ENCODE measurements at regions not wholly inside any gene's neighbourhood (a gene's known extent, or its start where the extent isn't known, plus 50 kb on each side); places are given as distances from the start of the nearest gene placed in this dataset.
A peak's percentile ranks its signal among the peaks of the same experiment; 100 is the strongest.

- no peak overlapping the region for H3K9ac ChIP-seq (ENCODE audit: low read length)
- H2BK5ac ChIP-seq (ENCODE audit: low read depth, low read length, poor library complexity) = no peak overlapping the region
- no peak overlapping the region for H4K12ac ChIP-seq (ENCODE audit: low read depth, low read length)
- no peak overlapping the region for H2BK12ac ChIP-seq (ENCODE audit: low read length)
- H2AFZ ChIP-seq (ENCODE audit: insufficient read depth, low read length, poor library complexity) = no peak overlapping the region
- no peak overlapping the region for H4K91ac ChIP-seq (ENCODE audit: low read depth, low read length)
- H3K27me3 ChIP-seq (ENCODE audit: insufficient read depth, low read length) = no peaks in the 10 kb centered on the region
- no peak overlapping the region for H3K4me2 ChIP-seq (ENCODE audit: low read length)
- H3K9me3 ChIP-seq (ENCODE audit: insufficient read depth, low read depth, low read length) = no peaks in the 10 kb centered on the region
- no peak overlapping the region for H2AK5ac ChIP-seq (ENCODE audit: low read length)
- H4K8ac ChIP-seq (ENCODE audit: low read depth, low read length) = no peak overlapping the region
- no peak overlapping the region for H3K27ac ChIP-seq (ENCODE audit: low read depth, low read length)
- no peak overlapping the region for H3K4ac ChIP-seq (ENCODE audit: low read depth, low read length)
- no peak overlapping the region for H2BK120ac ChIP-seq (ENCODE audit: insufficient read depth, low read length, poor library complexity)
- no peaks in the 10 kb centered on the region for H3K79me2 ChIP-seq (ENCODE audit: control insufficient read depth, insufficient read depth, low read length, poor library complexity)
- no peaks in the 10 kb centered on the region for H3K36me3 ChIP-seq (ENCODE audit: control insufficient read depth in 1 of 2, insufficient read depth in 2 of 2, low read length in 2 of 2)
- DNase-seq = peak; percentile 90 to 96
- no peaks in the 10 kb centered on the region for H3K4me1 ChIP-seq (ENCODE audit: control insufficient read depth in 1 of 2, insufficient read depth in 2 of 2, low read length in 2 of 2)
- no peak overlapping the region for H3K18ac ChIP-seq (ENCODE audit: low read length)
- no peaks in the 10 kb centered on the region for H3K79me1 ChIP-seq (ENCODE audit: low read length)
- no peak overlapping the region for H3K14ac ChIP-seq (ENCODE audit: low read length)
- no peak overlapping the region for H3K23ac ChIP-seq (ENCODE audit: low read length)
- WGBS (ENCODE audit: extremely low coverage, insufficient coverage, insufficient read length) = no CpG with 5 or more reads among the region's 1 CpG
- no peak overlapping the region for H3K4me3 ChIP-seq (ENCODE audit: low read depth, low read length)
Observed at GRCh38 chr15:38614621-38615020, 50.0 kb upstream of the RASGRP1 start.

- no peaks in the 10 kb centered on the region for H3K27me3 ChIP-seq (ENCODE audit: insufficient read depth, low read length)
- H3K4me3 ChIP-seq (ENCODE audit: low read depth, low read length) = no peak overlapping the region
- no peaks in the 10 kb centered on the region for H3K36me3 ChIP-seq (ENCODE audit: control insufficient read depth in 1 of 2, insufficient read depth in 2 of 2, low read length in 2 of 2)
- no peak overlapping the region for H4K8ac ChIP-seq (ENCODE audit: low read depth, low read length)
- no peak overlapping the region for H2BK12ac ChIP-seq (ENCODE audit: low read length)
- no peak overlapping the region for H3K4ac ChIP-seq (ENCODE audit: low read depth, low read length)
- no CpG with 5 or more reads among the region's 2 CpGs for WGBS (ENCODE audit: extremely low coverage, insufficient coverage, insufficient read length)
- H3K79me1 ChIP-seq (ENCODE audit: low read length) = no peaks in the 10 kb centered on the region
- H3K9ac ChIP-seq (ENCODE audit: low read length) = no peak overlapping the region
- H3K9me3 ChIP-seq (ENCODE audit: insufficient read depth, low read depth, low read length) = no peaks in the 10 kb centered on the region
- no peak overlapping the region for H3K18ac ChIP-seq (ENCODE audit: low read length)
- H3K23ac ChIP-seq (ENCODE audit: low read length) = no peak overlapping the region
- H2BK120ac ChIP-seq (ENCODE audit: insufficient read depth, low read length, poor library complexity) = no peak overlapping the region
- H2AK5ac ChIP-seq (ENCODE audit: low read length) = no peak overlapping the region
- H3K27ac ChIP-seq (ENCODE audit: low read depth, low read length) = no peak overlapping the region
- H4K91ac ChIP-seq (ENCODE audit: low read depth, low read length) = no peak overlapping the region
- no peak overlapping the region for H2BK5ac ChIP-seq (ENCODE audit: low read depth, low read length, poor library complexity)
- H3K4me1 ChIP-seq (ENCODE audit: control insufficient read depth in 1 of 2, insufficient read depth in 2 of 2, low read length in 2 of 2) = no peaks in the 10 kb centered on the region
- no peaks in the 10 kb centered on the region for H3K79me2 ChIP-seq (ENCODE audit: control insufficient read depth, insufficient read depth, low read length, poor library complexity)
- H3K4me2 ChIP-seq (ENCODE audit: low read length) = no peak overlapping the region
- H2AFZ ChIP-seq (ENCODE audit: insufficient read depth, low read length, poor library complexity) = no peak overlapping the region
- no peak overlapping the region for H4K12ac ChIP-seq (ENCODE audit: low read depth, low read length)
- H3K14ac ChIP-seq (ENCODE audit: low read length) = no peak overlapping the region
- no peak for DNase-seq
Observed at GRCh38 chr15:38617831-38618230, 53.2 kb upstream of the RASGRP1 start.

- no peak overlapping the region for H3K4ac ChIP-seq (ENCODE audit: low read depth, low read length)
- no peaks in the 10 kb centered on the region for H3K9me3 ChIP-seq (ENCODE audit: insufficient read depth, low read depth, low read length)
- H2AK5ac ChIP-seq (ENCODE audit: low read length) = no peak overlapping the region
- H3K79me1 ChIP-seq (ENCODE audit: low read length) = no peaks in the 10 kb centered on the region
- H3K36me3 ChIP-seq (ENCODE audit: control insufficient read depth in 1 of 2, insufficient read depth in 2 of 2, low read length in 2 of 2) = no peaks in the 10 kb centered on the region
- no peak overlapping the region for H3K23ac ChIP-seq (ENCODE audit: low read length)
- H3K14ac ChIP-seq (ENCODE audit: low read length) = no peak overlapping the region
- H3K4me1 ChIP-seq (ENCODE audit: control insufficient read depth in 1 of 2, insufficient read depth in 2 of 2, low read length in 2 of 2) = no peaks in the 10 kb centered on the region
- H2BK5ac ChIP-seq (ENCODE audit: low read depth, low read length, poor library complexity) = no peak overlapping the region
- no peak overlapping the region for H3K4me3 ChIP-seq (ENCODE audit: low read depth, low read length)
- H3K27me3 ChIP-seq (ENCODE audit: insufficient read depth, low read length) = no peaks in the 10 kb centered on the region
- H3K18ac ChIP-seq (ENCODE audit: low read length) = no peak overlapping the region
- H2BK12ac ChIP-seq (ENCODE audit: low read length) = no peak overlapping the region
- H3K27ac ChIP-seq (ENCODE audit: low read depth, low read length) = no peak overlapping the region
- DNase-seq = no peak
- no CpG with 5 or more reads among the region's 4 CpGs for WGBS (ENCODE audit: extremely low coverage, insufficient coverage, insufficient read length)
- H3K79me2 ChIP-seq (ENCODE audit: control insufficient read depth, insufficient read depth, low read length, poor library complexity) = no peaks in the 10 kb centered on the region
- H3K9ac ChIP-seq (ENCODE audit: low read length) = no peak overlapping the region
- no peak overlapping the region for H4K8ac ChIP-seq (ENCODE audit: low read depth, low read length)
- no peak overlapping the region for H3K4me2 ChIP-seq (ENCODE audit: low read length)
- no peak overlapping the region for H4K12ac ChIP-seq (ENCODE audit: low read depth, low read length)
- H2AFZ ChIP-seq (ENCODE audit: insufficient read depth, low read length, poor library complexity) = no peak overlapping the region
- no peak overlapping the region for H2BK120ac ChIP-seq (ENCODE audit: insufficient read depth, low read length, poor library complexity)
- no peak overlapping the region for H4K91ac ChIP-seq (ENCODE audit: low read depth, low read length)
Observed at GRCh38 chr15:38618242-38618955, 53.8 kb upstream of the RASGRP1 start.

GRCh38 chr15:38620098-38620497 lies 55.5 kb upstream of the RASGRP1 start:
- H2BK120ac ChIP-seq (ENCODE audit: insufficient read depth, low read length, poor library complexity) = no peak overlapping the region
- H3K14ac ChIP-seq (ENCODE audit: low read length) = no peak overlapping the region
- no peak for DNase-seq
- H4K91ac ChIP-seq (ENCODE audit: low read depth, low read length) = no peak overlapping the region
- no peak overlapping the region for H2AFZ ChIP-seq (ENCODE audit: insufficient read depth, low read length, poor library complexity)
- H3K9me3 ChIP-seq (ENCODE audit: insufficient read depth, low read depth, low read length) = no peaks in the 10 kb centered on the region
- H2BK12ac ChIP-seq (ENCODE audit: low read length) = no peak overlapping the region
- no peak overlapping the region for H2BK5ac ChIP-seq (ENCODE audit: low read depth, low read length, poor library complexity)
- H3K23ac ChIP-seq (ENCODE audit: low read length) = no peak overlapping the region
- no peak overlapping the region for H4K12ac ChIP-seq (ENCODE audit: low read depth, low read length)
- no peak overlapping the region for H2AK5ac ChIP-seq (ENCODE audit: low read length)
- H3K9ac ChIP-seq (ENCODE audit: low read length) = no peak overlapping the region
- no peak overlapping the region for H3K4me2 ChIP-seq (ENCODE audit: low read length)
- H3K27ac ChIP-seq (ENCODE audit: low read depth, low read length) = no peak overlapping the region
- H3K27me3 ChIP-seq (ENCODE audit: insufficient read depth, low read length) = no peaks in the 10 kb centered on the region
- H3K36me3 ChIP-seq (ENCODE audit: control insufficient read depth in 1 of 2, insufficient read depth in 2 of 2, low read length in 2 of 2) = no peaks in the 10 kb centered on the region
- no peak overlapping the region for H3K4me3 ChIP-seq (ENCODE audit: low read depth, low read length)
- H3K4me1 ChIP-seq (ENCODE audit: control insufficient read depth in 1 of 2, insufficient read depth in 2 of 2, low read length in 2 of 2) = peaks cover 0 to 2% of the 10 kb centered on the region in 2 experiments
- H3K79me2 ChIP-seq (ENCODE audit: control insufficient read depth, insufficient read depth, low read length, poor library complexity) = no peaks in the 10 kb centered on the region
- no peak overlapping the region for H3K4ac ChIP-seq (ENCODE audit: low read depth, low read length)
- no CpG with 5 or more reads among the region's 2 CpGs for WGBS (ENCODE audit: extremely low coverage, insufficient coverage, insufficient read length)
- no peak overlapping the region for H4K8ac ChIP-seq (ENCODE audit: low read depth, low read length)
- no peaks in the 10 kb centered on the region for H3K79me1 ChIP-seq (ENCODE audit: low read length)
- no peak overlapping the region for H3K18ac ChIP-seq (ENCODE audit: low read length)

All from trophoblast cell (in vitro differentiated cells and primary cell).